ENCODE measurements at regions not wholly inside any gene's neighbourhood (a gene's known extent, or its start where the extent isn't known, plus 50 kb on each side); places are given as distances from the start of the nearest gene placed in this dataset.

- H3K4me1 ChIP-seq, result no peaks in the 10 kb centered on the region
- no peak overlapping the region for H3K4me3 ChIP-seq
- no peak for ATAC-seq
- 72 to 81% methylated on average over 3 to 13 of the region's 21 CpGs for WGBS, 2 donors (ENCODE audit: low coverage in 1 of 2)
- no peaks in the 10 kb centered on the region for H3K36me3 ChIP-seq
- H3K9me3 ChIP-seq, result no peaks in the 10 kb centered on the region
- peaks cover 26% of the 10 kb centered on the region for H3K27me3 ChIP-seq
- TF ChIP-seq CTCF (IDR thresholded peaks at IDR 0.05), result no peak
- TF ChIP-seq EP300 (IDR thresholded peaks at IDR 0.05), result no peak
- TF ChIP-seq POLR2AphosphoS5 (IDR thresholded peaks at IDR 0.05), result no peak
- no peak for TF ChIP-seq POLR2A (IDR thresholded peaks at IDR 0.05)
- no peak overlapping the region for H3K27ac ChIP-seq
Observed at GRCh38 chr19:30155381-30156200, 213.6 kb downstream of the URI1 start.

GRCh38 chr19:30156646-30157045 lies 214.6 kb downstream of the URI1 start:
- no peaks in the 10 kb centered on the region for H3K36me3 ChIP-seq
- no peak overlapping the region for H3K27ac ChIP-seq
- no peaks in the 10 kb centered on the region for H3K9me3 ChIP-seq
- H3K27me3 ChIP-seq, result peaks cover 26% of the 10 kb centered on the region
- no peak overlapping the region for H3K4me3 ChIP-seq
- 100% methylated on average over 1 of the region's 8 CpGs; no CpG with 5 or more reads in 1 of the 2 donors for WGBS, 2 donors (ENCODE audit: low coverage in 1 of 2)
- TF ChIP-seq POLR2AphosphoS5 (IDR thresholded peaks at IDR 0.05), result no peak
- no peaks in the 10 kb centered on the region for H3K4me1 ChIP-seq
- ATAC-seq, result no peak

GRCh38 chr19:30158067-30158892 lies 213.9 kb upstream of the ZNF536 start:
- TF ChIP-seq POLR2AphosphoS5 (IDR thresholded peaks at IDR 0.05) (no peak), POLR2A (IDR thresholded peaks at IDR 0.05) (no peak), EP300 (IDR thresholded peaks at IDR 0.05) (no peak), CTCF (IDR thresholded peaks at IDR 0.05) (no peak)
- ATAC-seq, result no peak
- Histone ChIP-seq H3K36me3 (no peaks in the 10 kb centered on the region), H3K4me3 (no peak overlapping the region), H3K4me1 (no peaks in the 10 kb centered on the region), H3K27me3 (peaks cover 26% of the 10 kb centered on the region), H3K27ac (no peak overlapping the region), H3K9me3 (no peaks in the 10 kb centered on the region)
- 89% methylated on average over 4 of the region's 11 CpGs; no CpG with 5 or more reads in 1 of the 2 donors for WGBS, 2 donors (ENCODE audit: low coverage in 1 of 2)

- no peak for ATAC-seq
Observed at GRCh38 chr19:30158893-30159245, 213.3 kb upstream of the ZNF536 start.

More at GRCh38 chr19:30158893-30159245, 213.3 kb upstream of the ZNF536 start:
- TF ChIP-seq POLR2A (IDR thresholded peaks at IDR 0.05), result no peak
- no peak for TF ChIP-seq EP300 (IDR thresholded peaks at IDR 0.05)
- TF ChIP-seq CTCF (IDR thresholded peaks at IDR 0.05), result no peak
- TF ChIP-seq POLR2AphosphoS5 (IDR thresholded peaks at IDR 0.05), result no peak
- Histone ChIP-seq H3K27ac (no peak overlapping the region), H3K4me3 (no peak overlapping the region), H3K27me3 (peaks cover 26% of the 10 kb centered on the region), H3K4me1 (no peaks in the 10 kb centered on the region), H3K36me3 (no peaks in the 10 kb centered on the region), H3K9me3 (no peaks in the 10 kb centered on the region)
- WGBS, 2 donors (ENCODE audit: low coverage in 1 of 2), result 80% methylated on average over 1 of the region's 2 CpGs; no CpG with 5 or more reads in 1 of the 2 donors

All from gastroesophageal sphincter (tissue), 4 donors.